ENCODE measurements at regions not wholly inside any gene's neighbourhood (a gene's known extent, or its start where the extent isn't known, plus 50 kb on each side); places are given as distances from the start of the nearest gene placed in this dataset.

DNA sequence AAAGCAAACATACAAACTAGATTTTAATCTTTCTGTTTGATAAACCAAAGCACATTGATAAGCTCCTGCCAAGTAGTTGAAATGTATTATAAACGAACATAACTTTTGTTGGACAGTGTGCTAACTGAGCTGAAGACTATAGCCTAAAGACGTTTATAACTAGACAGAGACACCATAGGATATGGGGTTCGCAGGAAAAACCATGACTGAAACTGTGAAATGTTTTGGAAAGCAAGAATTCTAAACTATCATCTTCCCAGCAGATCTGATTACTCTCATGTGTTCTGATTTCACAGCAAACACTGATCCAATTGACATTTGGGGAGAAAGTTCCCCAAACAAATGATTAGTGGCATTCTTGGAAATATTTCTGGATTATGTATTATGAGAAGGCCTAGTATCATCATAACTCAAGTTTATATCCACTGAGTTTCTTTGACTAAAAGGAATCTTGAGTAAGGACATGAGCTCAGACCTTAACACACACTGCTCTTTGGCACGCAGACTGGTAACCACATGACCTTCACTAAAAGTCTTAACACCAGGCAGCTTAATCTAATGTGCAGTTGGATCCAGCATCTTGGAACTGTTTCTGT lies 375.2 kb downstream of the ZNF608 start:
- TF ChIP-seq, protein P1, sequence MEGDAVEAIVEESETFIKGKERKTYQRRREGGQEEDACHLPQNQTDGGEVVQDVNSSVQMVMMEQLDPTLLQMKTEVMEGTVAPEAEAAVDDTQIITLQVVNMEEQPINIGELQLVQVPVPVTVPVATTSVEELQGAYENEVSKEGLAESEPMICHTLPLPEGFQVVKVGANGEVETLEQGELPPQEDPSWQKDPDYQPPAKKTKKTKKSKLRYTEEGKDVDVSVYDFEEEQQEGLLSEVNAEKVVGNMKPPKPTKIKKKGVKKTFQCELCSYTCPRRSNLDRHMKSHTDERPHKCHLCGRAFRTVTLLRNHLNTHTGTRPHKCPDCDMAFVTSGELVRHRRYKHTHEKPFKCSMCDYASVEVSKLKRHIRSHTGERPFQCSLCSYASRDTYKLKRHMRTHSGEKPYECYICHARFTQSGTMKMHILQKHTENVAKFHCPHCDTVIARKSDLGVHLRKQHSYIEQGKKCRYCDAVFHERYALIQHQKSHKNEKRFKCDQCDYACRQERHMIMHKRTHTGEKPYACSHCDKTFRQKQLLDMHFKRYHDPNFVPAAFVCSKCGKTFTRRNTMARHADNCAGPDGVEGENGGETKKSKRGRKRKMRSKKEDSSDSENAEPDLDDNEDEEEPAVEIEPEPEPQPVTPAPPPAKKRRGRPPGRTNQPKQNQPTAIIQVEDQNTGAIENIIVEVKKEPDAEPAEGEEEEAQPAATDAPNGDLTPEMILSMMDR (conservative IDR thresholded peaks at IDR 0.05; ENCODE audit: low read length) = no peak
- no peak for TF ChIP-seq EZH2phosphoT487 (IDR thresholded peaks at IDR 0.05; ENCODE audit: borderline replicate concordance, low read depth, low read length)
